22Rv1 (cell line): ENCODE measurements at regions not wholly inside any gene's neighbourhood (a gene's known extent, or its start where the extent isn't known, plus 50 kb on each side); places are given as distances from the start of the nearest gene placed in this dataset.

Experiments
- ZFX ChIP-seq: fragments of 450-650 bp; IDR thresholded peaks from 2 replicates; pipeline ENCODE4 v1.6.1; 2017; ENCODE audit warnings: antibody characterized with exemption, borderline replicate concordance
- TF ChIP-seq, protein P1 (sequence below): fragments of 450-650 bp; IDR thresholded peaks from 2 replicates; pipeline ENCODE4 v1.5.1; 2017; ENCODE audit warnings: mild to moderate bottlenecking

DNA sequence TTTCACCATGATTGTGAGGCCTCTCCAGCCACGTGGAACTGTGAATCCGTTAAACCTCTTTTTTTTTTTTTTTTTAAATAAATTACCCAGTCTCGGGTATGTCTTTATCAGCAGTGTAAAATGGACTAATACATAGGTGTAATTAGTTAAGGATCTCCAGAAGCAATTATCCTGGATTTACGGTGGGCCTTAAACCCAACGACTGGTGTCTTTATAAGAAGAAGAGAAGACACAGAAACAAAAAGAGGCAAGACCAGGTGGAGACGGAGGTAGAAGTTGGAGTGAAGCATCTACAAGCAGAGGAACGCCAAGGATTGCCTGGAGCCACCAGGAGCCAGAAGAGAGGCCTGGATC is 114.6 kb upstream of the MAP1LC3B2 start:
- TF ChIP-seq, protein P1, sequence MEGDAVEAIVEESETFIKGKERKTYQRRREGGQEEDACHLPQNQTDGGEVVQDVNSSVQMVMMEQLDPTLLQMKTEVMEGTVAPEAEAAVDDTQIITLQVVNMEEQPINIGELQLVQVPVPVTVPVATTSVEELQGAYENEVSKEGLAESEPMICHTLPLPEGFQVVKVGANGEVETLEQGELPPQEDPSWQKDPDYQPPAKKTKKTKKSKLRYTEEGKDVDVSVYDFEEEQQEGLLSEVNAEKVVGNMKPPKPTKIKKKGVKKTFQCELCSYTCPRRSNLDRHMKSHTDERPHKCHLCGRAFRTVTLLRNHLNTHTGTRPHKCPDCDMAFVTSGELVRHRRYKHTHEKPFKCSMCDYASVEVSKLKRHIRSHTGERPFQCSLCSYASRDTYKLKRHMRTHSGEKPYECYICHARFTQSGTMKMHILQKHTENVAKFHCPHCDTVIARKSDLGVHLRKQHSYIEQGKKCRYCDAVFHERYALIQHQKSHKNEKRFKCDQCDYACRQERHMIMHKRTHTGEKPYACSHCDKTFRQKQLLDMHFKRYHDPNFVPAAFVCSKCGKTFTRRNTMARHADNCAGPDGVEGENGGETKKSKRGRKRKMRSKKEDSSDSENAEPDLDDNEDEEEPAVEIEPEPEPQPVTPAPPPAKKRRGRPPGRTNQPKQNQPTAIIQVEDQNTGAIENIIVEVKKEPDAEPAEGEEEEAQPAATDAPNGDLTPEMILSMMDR, result no peak
- TF ChIP-seq ZFX, result no peak
